ENCODE measurements at regions not wholly inside any gene's neighbourhood (a gene's known extent, or its start where the extent isn't known, plus 50 kb on each side); places are given as distances from the start of the nearest gene placed in this dataset.
"Not testable (repeated sequence)": the region's sequence is repeated elsewhere in the genome, so short reads cannot be mapped to it uniquely, and the experiment has no call there.

GRCh38 chr10:57457972-57458512 lies 809.7 kb downstream of the IPMK start:
- no peak for DNase-seq (ENCODE audit: low spot score in 2 of 2)
- FAIRE-seq = no peak

DNA sequence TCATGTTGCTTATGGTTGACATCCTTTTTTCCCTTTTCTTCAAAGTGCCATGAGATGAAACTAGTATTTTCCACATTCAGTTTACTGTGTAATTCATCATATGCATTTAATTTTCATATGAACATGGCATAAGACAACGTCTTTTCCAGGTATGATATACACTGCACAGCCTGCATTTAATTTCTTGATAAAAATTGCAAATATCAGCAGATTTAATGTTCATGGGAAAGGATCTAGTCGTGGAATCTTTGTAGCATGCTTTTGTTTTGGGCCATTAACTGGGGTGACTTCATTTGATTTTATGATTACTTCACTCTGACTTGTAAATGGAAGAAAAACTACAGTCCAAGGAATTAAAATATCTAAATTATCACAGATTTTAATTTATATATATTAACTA lies 837.3 kb downstream of the IPMK start:
- DNase-seq (ENCODE audit: low spot score in 2 of 2) = no peak
- FAIRE-seq = no peak

DNA sequence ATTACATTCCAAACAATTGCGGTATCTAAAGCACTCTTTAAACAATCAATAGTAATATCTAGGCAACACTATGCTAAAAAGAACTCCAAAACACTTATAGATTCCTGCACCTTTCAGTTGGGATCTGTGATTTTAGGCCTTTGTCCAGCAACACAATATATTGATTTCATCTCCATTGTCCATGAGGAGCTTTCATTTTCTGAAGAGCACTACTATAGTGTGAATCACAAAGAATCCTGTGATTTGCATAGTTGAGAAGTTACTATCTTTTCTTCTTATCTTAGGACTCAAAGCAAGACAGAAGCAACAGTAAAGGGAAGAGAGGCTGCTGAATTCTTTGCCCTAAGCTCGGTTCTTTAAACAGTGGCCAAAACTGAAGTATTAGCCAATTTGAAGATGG lies 846.8 kb downstream of the IPMK start:
- DNase-seq (ENCODE audit: low spot score in 2 of 2) = no peak
- no peak for FAIRE-seq

- DNase-seq (ENCODE audit: low spot score in 2 of 2) (no peak), FAIRE-seq (no peak)
These were observed 849.2 kb downstream of the IPMK start for GRCh38 chr10:57418476-57418875.

GRCh38 chr10:57395923-57396322 lies 871.8 kb downstream of the IPMK start:
- no peak for DNase-seq (ENCODE audit: low spot score in 2 of 2)
- FAIRE-seq = no peak

DNA sequence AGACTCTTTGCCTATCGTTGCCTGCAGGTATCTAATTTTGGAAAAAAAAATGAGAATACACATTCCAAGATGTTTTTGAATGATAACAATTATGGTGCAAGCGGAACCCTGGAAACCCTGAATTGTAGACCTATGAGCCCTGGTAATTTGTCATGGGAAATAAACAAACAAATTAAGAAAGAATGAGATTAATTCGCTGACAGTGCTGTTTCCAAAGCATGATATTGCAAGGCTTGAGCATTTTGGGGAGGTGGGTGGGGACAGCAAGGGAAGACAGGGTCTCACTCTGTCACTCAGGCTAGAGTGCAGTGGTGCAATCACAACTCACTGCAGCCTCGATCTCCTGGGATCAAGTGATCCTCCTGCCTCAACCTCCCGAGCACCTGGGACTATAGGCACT lies 900.3 kb downstream of the IPMK start:
- DNase-seq (ENCODE audit: low spot score in 2 of 2) = no peak
- no peak for FAIRE-seq

- DNase-seq (ENCODE audit: low spot score in 2 of 2) (no peak), FAIRE-seq (no peak)
These were observed 904.9 kb downstream of the IPMK start for GRCh38 chr10:57362811-57363210.

DNA sequence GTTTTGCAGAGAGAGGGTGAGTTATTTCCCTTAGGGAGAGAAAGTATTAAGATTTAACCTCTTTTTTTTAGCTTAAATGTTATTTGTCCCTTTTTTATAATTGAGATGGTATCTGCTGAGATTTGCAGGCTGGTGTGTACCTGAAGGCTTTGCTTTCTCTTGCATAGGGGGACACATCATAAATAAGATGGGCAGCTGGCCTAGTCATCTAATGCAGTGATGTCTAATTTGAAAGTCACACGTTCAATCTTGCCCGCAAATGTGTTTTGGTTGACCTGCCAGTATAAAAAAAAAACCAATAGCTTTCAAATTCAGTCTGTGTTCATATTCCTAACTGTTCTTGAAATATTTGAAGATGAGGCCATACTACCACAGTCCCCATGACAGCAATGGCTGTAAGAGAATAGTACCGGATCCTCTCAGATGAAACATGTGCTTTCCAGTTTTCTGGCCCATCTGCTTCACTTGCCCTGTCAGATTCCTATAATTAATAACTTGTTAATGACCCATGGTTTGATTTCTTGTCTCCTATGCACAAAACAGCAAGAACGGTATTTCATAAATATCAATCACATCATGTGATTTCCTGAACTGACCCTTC lies 914.2 kb downstream of the IPMK start:
- FAIRE-seq = no peak

GRCh38 chr10:57351076-57351475 lies 916.6 kb downstream of the IPMK start:
- FAIRE-seq (no peak), DNase-seq (ENCODE audit: low spot score in 2 of 2) (no peak)

More for the DNA sequence above, 914.2 kb downstream of the IPMK start:
- no peak for DNase-seq (ENCODE audit: low spot score in 2 of 2)

DNA sequence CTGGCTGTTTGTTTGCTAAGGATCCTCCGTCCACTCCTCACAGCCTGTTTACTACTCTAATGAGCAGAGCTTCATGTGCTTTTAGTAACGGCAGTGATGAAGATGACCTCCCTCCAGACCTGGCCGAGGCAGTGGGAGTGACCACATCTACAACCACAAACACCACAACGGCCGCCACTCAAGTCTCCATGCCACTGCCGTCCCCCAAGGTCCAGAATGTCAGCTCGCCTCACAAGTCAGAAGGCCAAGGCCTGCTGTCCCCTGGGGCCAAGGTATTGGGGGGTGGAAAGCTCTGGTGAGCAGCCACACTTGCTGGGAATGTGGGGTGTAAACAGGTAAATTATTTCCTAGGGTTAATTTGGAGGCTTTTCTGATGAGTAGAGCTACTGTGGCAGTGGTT lies 926.4 kb downstream of the IPMK start:
- DNase-seq (ENCODE audit: low spot score in 2 of 2) (no peak), FAIRE-seq (no peak)

GRCh38 chr10:57338823-57339558 lies 928.7 kb downstream of the IPMK start:
- DNase-seq (ENCODE audit: low spot score in 2 of 2) (peak; percentile 13 to 29), FAIRE-seq (peak; percentile 83)

- FAIRE-seq (no peak), DNase-seq (ENCODE audit: low spot score in 2 of 2) (no peak)
These were observed 930.8 kb downstream of the IPMK start for GRCh38 chr10:57336865-57337264.

DNA sequence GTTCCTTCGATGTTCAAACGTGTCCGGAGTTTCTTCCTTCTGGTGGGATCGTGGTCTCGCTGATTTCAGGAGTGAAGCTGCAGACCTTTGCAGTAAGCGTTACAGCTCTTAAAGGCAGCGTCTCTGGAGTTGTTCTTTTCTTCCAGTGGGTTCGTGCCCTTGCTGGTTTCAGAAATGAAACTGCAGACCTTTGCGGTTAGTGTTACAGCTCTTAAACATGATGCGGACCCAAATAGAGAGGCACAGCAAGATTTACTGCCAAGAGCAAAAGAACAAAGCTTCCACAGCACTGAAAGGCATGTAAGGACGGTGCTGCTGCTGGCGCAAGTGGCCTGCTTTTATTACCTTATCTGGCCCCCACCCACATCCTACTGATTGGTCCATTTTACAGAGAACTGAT lies 931.4 kb downstream of the IPMK start:
- FAIRE-seq (no peak), DNase-seq (ENCODE audit: low spot score in 2 of 2) (no peak)

DNA sequence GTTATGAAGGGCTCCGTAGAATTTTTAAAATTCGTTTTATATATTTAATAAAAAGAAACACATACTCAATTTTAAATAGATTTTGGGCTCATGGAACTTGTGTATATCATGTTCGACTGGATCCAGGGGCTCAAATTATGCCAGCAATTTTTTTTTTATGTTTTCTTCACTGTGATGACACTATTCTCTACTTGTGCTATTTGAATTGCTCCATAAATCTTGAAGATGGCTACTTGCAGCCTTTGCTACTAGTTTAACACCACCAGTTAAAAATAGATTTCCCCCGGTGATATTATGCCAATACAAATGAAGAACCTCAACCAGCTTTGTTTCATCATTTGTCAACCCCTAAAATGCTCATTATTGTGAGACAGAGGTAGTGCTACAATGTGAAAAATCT lies 933.2 kb downstream of the IPMK start:
- DNase-seq (ENCODE audit: low spot score in 2 of 2) = no peak
- FAIRE-seq = no peak

GRCh38 chr10:57333880-57334279 lies 933.8 kb downstream of the IPMK start:
- FAIRE-seq (no peak), DNase-seq (ENCODE audit: low spot score in 2 of 2) (no peak)

- not testable (repeated sequence) for FAIRE-seq; DNase-seq (ENCODE audit: low spot score in 2 of 2)
These were observed 946.3 kb downstream of the IPMK start for GRCh38 chr10:57321400-57321854.

DNA sequence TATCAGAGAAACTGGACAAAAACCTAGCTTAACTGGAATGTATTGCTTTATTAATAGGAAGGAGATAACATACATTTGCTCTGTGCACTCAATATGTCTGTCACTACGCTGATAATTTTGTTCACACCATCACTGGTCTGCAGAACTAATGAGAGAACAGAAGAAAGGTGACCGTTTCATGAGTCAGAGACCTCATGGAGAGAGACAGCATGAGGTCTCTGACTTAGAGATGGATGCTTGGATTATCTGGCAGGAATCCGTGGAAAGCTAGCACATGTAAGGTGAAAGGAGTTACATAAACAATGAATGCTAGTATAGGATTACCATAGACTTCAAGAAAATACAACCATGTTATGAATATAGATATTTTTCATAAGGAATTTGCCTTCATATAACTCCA lies 947.3 kb downstream of the IPMK start:
- FAIRE-seq (no peak), DNase-seq (ENCODE audit: low spot score in 2 of 2) (no peak)

DNA sequence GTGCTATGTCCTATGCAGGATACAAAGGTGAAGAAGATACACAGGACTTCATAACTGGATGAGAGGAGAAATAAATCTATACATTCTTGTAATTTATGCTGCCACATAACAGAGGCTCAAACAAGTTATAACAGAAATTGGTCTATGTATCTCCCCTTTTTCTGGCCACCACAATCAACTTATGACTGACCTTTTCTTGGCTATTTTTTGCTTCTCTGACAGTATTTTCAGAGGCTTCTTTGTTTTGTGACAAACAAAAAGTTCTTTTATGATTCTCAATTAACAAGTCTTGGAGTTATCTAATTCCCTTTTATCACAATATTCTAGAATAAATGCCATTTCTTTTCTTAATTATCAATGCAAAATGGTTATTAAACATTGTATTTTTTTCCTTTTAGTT lies 953.0 kb upstream of the ZWINT start:
- DNase-seq (ENCODE audit: low spot score in 2 of 2) (no peak), FAIRE-seq (peak; percentile 89)

DNA sequence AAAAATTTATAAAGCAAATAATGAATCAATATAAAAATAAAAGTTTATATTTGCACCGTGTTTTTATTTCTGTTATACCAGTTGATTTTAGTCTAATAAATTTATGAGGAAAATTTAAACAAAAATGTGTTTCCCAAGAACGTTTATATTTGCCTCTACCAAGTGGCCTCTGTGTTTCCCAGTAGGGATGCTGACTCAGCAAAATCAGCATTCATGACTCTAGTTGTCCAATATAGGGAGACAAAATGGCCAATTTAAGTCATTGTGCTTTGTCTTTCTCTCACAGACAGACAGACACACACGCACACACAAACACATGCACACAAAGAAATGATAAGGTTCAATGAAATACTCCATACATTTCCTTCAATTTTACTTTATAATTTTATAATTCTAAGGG lies 942.5 kb upstream of the ZWINT start:
- DNase-seq (ENCODE audit: low spot score in 2 of 2) (no peak), FAIRE-seq (no peak)

DNA sequence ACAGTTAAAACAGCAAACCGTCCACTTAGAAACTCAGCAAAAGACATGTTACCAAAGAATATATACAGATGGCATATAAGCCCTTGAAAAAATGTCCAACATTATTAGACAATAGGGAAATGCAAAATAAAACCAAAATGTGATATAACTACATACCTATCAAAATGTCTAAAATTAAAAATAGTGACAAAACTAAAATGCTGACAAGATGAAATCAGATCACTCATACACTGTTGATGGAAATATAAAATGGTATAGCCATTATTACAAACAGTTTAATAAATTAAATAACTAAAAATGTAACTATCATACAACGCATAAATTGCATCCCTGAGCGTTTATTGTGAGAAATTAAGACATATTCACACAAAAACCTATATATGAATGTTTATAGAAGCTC lies 939.7 kb upstream of the ZWINT start:
- peak; percentile 40 for FAIRE-seq
- DNase-seq (ENCODE audit: low spot score in 2 of 2) = no peak

GRCh38 chr10:57294698-57295097 lies 933.6 kb upstream of the ZWINT start:
- FAIRE-seq (no peak), DNase-seq (ENCODE audit: low spot score in 2 of 2) (no peak)

- FAIRE-seq = no peak
- no peak for DNase-seq (ENCODE audit: low spot score in 2 of 2)
These were observed 927.7 kb upstream of the ZWINT start for GRCh38 chr10:57288754-57289153.
